Body of pancreas (tissue), 4 donors: ENCODE measurements at regions not wholly inside any gene's neighbourhood (a gene's known extent, or its start where the extent isn't known, plus 50 kb on each side); places are given as distances from the start of the nearest gene placed in this dataset.
"Not testable (repeated sequence)": the region's sequence is repeated elsewhere in the genome, so short reads cannot be mapped to it uniquely, and the experiment has no call there.

Experiments used
- POLR2A ChIP-seq, 3 donors: fragments of 450-650 bp; IDR thresholded peaks; one replicate each; pipeline ENCODE4 v1.6.1; 2016; ENCODE audit warnings: antibody characterized with exemption in 3 of 3, mild to moderate bottlenecking in 2 of 3
- TF ChIP-seq, protein P1 (sequence below), 7 experiments: fragments of 450-650 bp in 4 of 7; fragments of 200-600 bp in 3 of 7; sonication (generic) in 3 of 7; IDR thresholded peaks; one replicate each; pipeline ENCODE4 v1.5.1; 2016 to 2019; ENCODE audit warnings: antibody characterized with exemption in 7 of 7

DNA sequence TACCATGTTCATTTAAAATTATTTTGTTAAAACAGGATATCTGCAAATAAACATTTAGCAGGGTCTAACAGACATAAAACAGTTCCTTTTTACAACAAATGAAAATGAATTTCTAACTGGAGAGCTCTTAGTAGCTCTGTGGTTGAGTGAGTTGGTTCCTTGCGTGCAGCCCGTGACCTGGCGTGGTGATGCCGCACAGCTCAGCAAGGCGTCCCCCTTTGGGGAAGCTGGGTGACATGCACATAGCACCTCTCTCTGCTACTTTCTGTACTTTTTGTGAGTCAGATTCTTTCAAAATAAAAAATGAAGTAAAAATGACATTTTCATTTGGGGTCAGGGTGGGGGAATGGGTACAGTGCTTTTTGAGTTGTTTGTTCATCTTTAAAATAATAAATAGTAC is 73.3 kb upstream of the CRYM start:
- TF ChIP-seq, protein P1, sequence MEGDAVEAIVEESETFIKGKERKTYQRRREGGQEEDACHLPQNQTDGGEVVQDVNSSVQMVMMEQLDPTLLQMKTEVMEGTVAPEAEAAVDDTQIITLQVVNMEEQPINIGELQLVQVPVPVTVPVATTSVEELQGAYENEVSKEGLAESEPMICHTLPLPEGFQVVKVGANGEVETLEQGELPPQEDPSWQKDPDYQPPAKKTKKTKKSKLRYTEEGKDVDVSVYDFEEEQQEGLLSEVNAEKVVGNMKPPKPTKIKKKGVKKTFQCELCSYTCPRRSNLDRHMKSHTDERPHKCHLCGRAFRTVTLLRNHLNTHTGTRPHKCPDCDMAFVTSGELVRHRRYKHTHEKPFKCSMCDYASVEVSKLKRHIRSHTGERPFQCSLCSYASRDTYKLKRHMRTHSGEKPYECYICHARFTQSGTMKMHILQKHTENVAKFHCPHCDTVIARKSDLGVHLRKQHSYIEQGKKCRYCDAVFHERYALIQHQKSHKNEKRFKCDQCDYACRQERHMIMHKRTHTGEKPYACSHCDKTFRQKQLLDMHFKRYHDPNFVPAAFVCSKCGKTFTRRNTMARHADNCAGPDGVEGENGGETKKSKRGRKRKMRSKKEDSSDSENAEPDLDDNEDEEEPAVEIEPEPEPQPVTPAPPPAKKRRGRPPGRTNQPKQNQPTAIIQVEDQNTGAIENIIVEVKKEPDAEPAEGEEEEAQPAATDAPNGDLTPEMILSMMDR (IDR thresholded peaks at IDR 0.05) = not testable (repeated sequence)
- not testable (repeated sequence) for TF ChIP-seq POLR2A (IDR thresholded peaks at IDR 0.05)
